Effector memory CD4-positive, alpha-beta T cell (primary cell): ENCODE measurements at regions not wholly inside any gene's neighbourhood (a gene's known extent, or its start where the extent isn't known, plus 50 kb on each side); places are given as distances from the start of the nearest gene placed in this dataset.

ENCODE experiments used
- DNase-seq, 3 donors: peaks; one replicate each; pipeline ENCODE4 v3.0.0-alpha.2; 2020
- H3K27ac ChIP-seq: 2 replicates; pipeline ENCODE4 v1.7.0; 2013; ENCODE audit warnings: mild to moderate bottlenecking, low read length, moderate library complexity; ENCODE audit not compliant: insufficient read depth, poor library complexity, severe bottlenecking
- H3K27me3 ChIP-seq: replicated peaks from 2 replicates; pipeline ENCODE4 v1.7.0; 2013; ENCODE audit warnings: mild to moderate bottlenecking, low read length; ENCODE audit not compliant: insufficient read depth, control insufficient read depth, poor library complexity, severe bottlenecking
- H3K36me3 ChIP-seq: 2 replicates; pipeline ENCODE4 v1.7.0; 2013; ENCODE audit warnings: mild to moderate bottlenecking, low read length, moderate library complexity; ENCODE audit not compliant: control insufficient read depth, insufficient read depth
- H3K4me1 ChIP-seq: 2 replicates; pipeline ENCODE4 v1.7.0; 2013; ENCODE audit warnings: low read length, mild to moderate bottlenecking; ENCODE audit not compliant: control insufficient read depth, insufficient read depth, poor library complexity, severe bottlenecking
- H3K4me3 ChIP-seq: 2 replicates; pipeline ENCODE4 v1.7.0; 2013; ENCODE audit warnings: low read length, low read depth, mild to moderate bottlenecking; ENCODE audit not compliant: insufficient read depth, poor library complexity, severe bottlenecking
- H3K9me3 ChIP-seq: 2 replicates; pipeline ENCODE4 v1.7.0; 2013; ENCODE audit warnings: mild to moderate bottlenecking, low read length, moderate library complexity; ENCODE audit not compliant: control insufficient read depth

DNA sequence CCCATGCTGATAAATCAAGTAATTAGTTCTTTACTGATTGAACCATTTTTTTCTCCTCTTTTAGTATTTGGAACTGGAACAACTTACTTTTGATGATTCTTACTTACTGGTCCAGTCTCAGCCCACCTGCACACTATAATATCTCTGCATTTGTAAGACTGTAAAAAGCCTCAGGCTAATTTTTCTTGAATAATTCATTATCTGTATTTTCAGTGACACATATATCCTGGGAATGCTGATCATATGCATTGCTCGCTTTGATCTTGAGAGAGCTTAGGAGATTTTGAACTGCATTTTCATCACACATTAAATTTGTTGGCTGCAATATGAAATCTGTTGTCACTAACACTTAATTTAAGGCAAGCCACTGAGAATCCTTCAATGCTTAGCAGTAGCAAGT is 760.6 kb downstream of the EDEM1 start:
- Histone ChIP-seq H3K27ac (no peak overlapping the region), H3K4me1 (no peaks in the 10 kb centered on the region), H3K36me3 (no peaks in the 10 kb centered on the region), H3K27me3 (no peaks in the 10 kb centered on the region), H3K9me3 (no peaks in the 10 kb centered on the region), H3K4me3 (no peak overlapping the region)
- DNase-seq = no peak

DNA sequence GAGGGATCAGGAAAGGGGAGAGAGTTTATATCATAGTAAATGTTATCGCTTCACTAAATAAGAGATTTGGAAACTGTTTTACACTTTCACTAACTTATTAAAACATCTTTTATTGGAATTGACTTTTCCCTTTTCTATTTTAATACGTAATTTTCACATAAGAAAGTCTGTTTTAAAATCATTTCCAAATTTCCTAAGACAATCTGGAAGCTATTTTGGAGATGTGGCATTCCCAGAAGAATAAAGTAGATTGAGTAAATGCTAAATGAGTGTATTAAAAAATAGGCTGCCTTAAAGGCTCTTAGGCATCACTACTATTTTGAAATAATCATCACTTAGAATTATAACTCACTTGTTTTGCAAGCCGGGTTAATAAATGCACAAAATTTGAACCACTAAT is 763.5 kb downstream of the EDEM1 start:
- Histone ChIP-seq H3K4me1 (no peaks in the 10 kb centered on the region), H3K27ac (no peak overlapping the region), H3K27me3 (no peaks in the 10 kb centered on the region), H3K9me3 (no peaks in the 10 kb centered on the region), H3K4me3 (no peak overlapping the region), H3K36me3 (no peaks in the 10 kb centered on the region)
- DNase-seq = no peak

DNA sequence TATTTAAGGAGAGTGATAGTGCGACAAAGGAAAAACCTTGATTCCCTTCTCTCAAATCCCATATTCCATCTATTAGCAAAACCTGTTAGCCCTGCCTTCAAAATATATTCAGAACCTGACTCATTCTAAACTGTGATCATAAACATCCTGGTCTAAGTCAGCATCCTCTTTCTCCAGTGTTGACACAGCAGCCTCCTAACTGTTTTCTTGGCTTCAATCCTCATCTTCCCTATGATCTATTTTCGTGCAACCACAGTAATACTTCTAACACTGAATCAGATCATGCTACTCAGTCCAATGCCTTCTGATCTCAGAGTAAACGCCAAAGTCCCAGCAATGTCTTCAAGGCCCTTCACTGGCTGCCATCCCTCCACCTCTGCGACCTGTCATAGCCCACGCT is 785.1 kb downstream of the EDEM1 start:
- Histone ChIP-seq H3K9me3 (no peaks in the 10 kb centered on the region), H3K4me3 (no peak overlapping the region), H3K27ac (no peak overlapping the region), H3K36me3 (no peaks in the 10 kb centered on the region), H3K4me1 (no peaks in the 10 kb centered on the region), H3K27me3 (no peaks in the 10 kb centered on the region)
- no peak for DNase-seq

DNA sequence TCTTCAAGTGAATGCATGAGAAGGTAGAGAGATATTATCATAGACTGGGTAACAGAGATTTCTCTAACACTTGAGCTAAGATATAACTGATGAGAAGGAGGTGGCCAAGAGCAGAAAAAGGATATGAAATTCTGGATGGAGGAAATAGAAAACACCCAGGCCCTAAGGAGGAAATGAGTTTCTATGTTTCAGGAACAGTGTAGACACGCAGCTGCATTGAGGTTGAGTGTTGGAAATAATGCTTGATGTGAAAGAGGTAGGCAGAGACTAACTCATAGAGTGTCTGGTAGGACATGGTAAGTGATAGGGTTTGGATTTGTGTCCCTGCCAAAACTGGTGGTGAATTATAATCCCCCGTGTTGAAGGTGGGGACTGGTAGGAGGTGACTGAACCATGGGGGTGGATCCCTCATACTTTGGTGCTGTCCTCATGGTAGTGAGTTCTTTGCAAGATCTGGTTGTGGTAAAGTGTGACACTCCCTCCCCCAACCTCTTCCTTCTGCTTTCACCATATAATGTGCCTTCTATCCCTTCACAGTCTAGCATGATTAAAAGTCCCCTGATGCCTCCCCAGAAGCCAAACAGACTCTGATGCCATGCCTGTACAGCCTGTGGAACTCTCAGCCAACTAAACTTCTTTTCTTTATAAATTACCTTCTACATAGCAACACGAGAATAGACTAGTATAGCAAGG is 787.3 kb downstream of the EDEM1 start:
- no peak for DNase-seq
- no peaks in the 10 kb centered on the region for H3K36me3 ChIP-seq
- no peak overlapping the region for H3K4me3 ChIP-seq
- no peaks in the 10 kb centered on the region for H3K4me1 ChIP-seq
- H3K27me3 ChIP-seq = no peaks in the 10 kb centered on the region
- no peaks in the 10 kb centered on the region for H3K9me3 ChIP-seq
- H3K27ac ChIP-seq = no peak overlapping the region

DNA sequence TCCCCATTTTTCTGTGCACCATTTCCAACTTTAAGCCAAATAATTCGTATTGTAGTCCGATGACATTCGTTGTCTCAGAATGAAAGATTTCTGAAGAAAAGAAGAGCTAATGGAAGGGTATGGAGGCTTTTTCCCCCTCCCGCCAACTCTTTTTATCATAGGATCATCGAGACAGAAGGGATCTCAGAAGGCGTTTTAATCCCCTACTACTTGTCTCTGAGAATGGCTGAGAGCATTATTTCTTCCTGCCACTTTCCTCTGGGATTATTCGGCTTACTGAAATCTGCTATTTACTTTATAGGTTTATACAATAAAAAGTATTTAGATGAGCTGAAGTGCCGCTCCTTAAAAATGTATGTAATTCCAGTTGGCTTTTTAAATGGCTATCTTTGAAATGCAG is 789.8 kb downstream of the EDEM1 start:
- no peak for DNase-seq
- Histone ChIP-seq H3K4me3 (no peak overlapping the region), H3K4me1 (no peaks in the 10 kb centered on the region), H3K36me3 (no peaks in the 10 kb centered on the region), H3K9me3 (no peaks in the 10 kb centered on the region), H3K27me3 (no peaks in the 10 kb centered on the region), H3K27ac (no peak overlapping the region)

DNA sequence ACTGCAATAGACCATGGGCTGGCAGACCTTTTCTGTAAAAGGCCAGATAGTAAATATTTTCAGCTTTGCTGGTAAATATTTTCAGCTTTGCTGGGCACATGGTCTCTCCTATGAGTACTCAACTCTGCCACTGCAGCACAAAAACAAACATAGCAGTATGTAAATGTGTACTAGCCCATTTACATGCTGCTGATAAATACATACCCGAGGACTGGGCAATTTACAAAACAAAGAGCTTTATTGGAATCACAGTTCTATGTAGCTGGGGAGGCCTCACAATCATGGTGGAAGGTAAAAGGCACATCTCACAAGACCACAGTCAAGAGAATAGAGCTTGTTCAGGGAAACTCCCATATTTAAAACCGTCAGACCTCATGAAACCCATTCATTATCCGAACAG is 793.0 kb downstream of the EDEM1 start:
- no peak for DNase-seq
- Histone ChIP-seq H3K27me3 (no peaks in the 10 kb centered on the region), H3K4me3 (no peak overlapping the region), H3K27ac (no peak overlapping the region), H3K9me3 (no peaks in the 10 kb centered on the region), H3K36me3 (no peaks in the 10 kb centered on the region), H3K4me1 (no peaks in the 10 kb centered on the region)

DNA sequence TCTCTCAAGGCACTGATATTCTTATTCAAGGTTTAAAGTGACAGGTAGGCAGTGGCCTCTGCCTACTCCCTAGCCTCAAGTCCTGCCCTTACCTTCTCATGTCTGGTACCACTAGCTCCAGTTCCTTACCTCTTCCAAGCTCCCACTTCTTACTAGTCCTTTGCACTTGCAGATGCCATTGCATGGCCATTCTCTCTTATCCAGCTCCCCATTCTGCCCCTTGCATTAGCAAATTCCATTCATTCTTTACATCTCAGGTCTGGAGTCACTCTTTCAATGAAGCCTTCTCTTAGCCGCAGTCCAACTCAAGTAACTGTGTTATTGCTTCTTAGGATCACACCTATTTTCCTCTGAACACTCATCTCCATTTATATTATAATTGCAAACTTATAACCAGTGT is 807.1 kb downstream of the EDEM1 start:
- Histone ChIP-seq H3K9me3 (no peaks in the 10 kb centered on the region), H3K4me3 (no peak overlapping the region), H3K4me1 (no peaks in the 10 kb centered on the region), H3K27me3 (no peaks in the 10 kb centered on the region), H3K27ac (no peak overlapping the region), H3K36me3 (no peaks in the 10 kb centered on the region)
- DNase-seq = no peak

DNA sequence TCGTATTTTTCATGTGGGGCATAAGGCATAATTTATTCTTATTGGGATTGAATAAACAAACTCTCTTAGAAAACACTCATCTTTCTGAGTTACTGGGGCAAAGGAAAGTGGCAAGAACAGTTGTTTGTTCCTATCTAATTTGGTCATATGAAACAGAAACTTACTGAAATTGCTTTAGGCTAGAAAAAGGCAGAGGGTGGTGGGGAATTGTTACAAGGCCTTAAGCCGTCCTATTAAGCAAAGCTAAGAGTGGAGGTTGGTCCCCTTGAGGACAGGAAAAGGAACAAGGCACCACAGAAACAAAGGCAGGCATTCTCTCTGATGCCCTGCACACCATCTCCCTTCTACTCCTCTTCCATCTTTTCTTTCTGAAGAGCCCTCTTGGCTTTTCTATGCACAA is 830.9 kb downstream of the EDEM1 start:
- no peaks in the 10 kb centered on the region for H3K36me3 ChIP-seq
- H3K27ac ChIP-seq = no peak overlapping the region
- H3K4me3 ChIP-seq = no peak overlapping the region
- H3K27me3 ChIP-seq = no peaks in the 10 kb centered on the region
- H3K9me3 ChIP-seq = no peaks in the 10 kb centered on the region
- DNase-seq = no peak
- no peaks in the 10 kb centered on the region for H3K4me1 ChIP-seq

DNA sequence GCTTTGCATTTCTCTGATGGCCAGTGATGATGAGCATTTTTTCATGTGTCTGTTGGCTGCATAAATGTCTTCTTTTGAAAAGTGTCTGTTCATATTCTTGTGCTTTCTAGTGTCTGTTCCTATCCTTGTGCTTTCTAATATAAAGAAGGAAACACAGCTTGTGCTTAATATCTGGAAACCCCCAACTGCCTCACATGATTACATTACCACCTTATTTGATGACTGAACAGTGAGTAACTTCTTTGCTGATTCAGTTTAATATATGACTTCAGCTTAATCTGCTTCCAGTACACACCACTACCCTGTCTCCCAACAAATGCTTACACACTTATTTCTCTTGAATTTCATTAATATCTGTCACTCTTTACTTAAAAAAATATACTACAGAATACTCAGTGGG is 835.1 kb downstream of the EDEM1 start:
- no peak for DNase-seq
- Histone ChIP-seq H3K27me3 (no peaks in the 10 kb centered on the region), H3K4me3 (no peak overlapping the region)

DNA sequence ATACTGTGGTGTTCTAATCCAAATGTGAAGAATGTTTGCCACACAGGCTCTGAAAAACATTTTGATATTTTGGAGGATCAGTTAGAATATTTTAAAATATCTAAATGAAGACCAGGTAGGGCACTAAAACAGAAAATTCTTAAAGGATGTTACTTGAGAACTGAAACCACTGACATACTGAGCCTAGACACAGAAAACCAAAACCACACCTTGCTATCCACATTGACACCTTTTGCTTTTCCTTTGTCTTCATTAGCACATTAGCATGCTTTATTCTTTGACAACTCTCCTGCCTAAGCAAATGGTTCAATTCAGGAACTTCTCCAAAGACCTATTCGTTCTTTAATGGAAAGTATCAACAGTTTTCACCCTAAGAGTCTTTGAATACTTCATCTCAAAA is 835.9 kb upstream of the GRM7 start:
- Histone ChIP-seq H3K36me3 (no peaks in the 10 kb centered on the region), H3K9me3 (no peaks in the 10 kb centered on the region), H3K27ac (no peak overlapping the region), H3K4me1 (no peaks in the 10 kb centered on the region), H3K4me3 (no peak overlapping the region), H3K27me3 (no peaks in the 10 kb centered on the region)
- no peak for DNase-seq

More for the DNA sequence above, 835.1 kb downstream of the EDEM1 start:
- no peaks in the 10 kb centered on the region for H3K4me1 ChIP-seq
- H3K27ac ChIP-seq = no peak overlapping the region
- no peaks in the 10 kb centered on the region for H3K36me3 ChIP-seq
- H3K9me3 ChIP-seq = no peaks in the 10 kb centered on the region
